Mucosa of descending colon (tissue), 3 donors: ENCODE measurements at regions not wholly inside any gene's neighbourhood (a gene's known extent, or its start where the extent isn't known, plus 50 kb on each side); places are given as distances from the start of the nearest gene placed in this dataset.
"Not testable (repeated sequence)": the region's sequence is repeated elsewhere in the genome, so short reads cannot be mapped to it uniquely, and the experiment has no call there.

Source experiments
- ATAC-seq: fragments of 200-7000 bp; cut with Tn5 transposase; one replicate; pipeline ENCODE4 v1.9.1; 2020; ENCODE audit warnings: mild to moderate bottlenecking, moderate library complexity
- DNase-seq, 3 donors: peaks; one replicate each; pipeline ENCODE4 v3.0.0-alpha.2; 2020
- H3K36me3 ChIP-seq: fragments of 200-600 bp; one replicate; pipeline ENCODE4 v1.8.0; 2021; ENCODE audit warnings: low read depth, mild to moderate bottlenecking
- H3K4me1 ChIP-seq: fragments of 200-600 bp; one replicate; pipeline ENCODE4 v1.8.0; 2021; ENCODE audit warnings: low read depth, mild to moderate bottlenecking
- H3K4me3 ChIP-seq: fragments of 200-600 bp; one replicate; pipeline ENCODE4 v1.8.0; 2021; ENCODE audit warnings: mild to moderate bottlenecking
- H3K9me3 ChIP-seq: fragments of 200-600 bp; one replicate; pipeline ENCODE4 v1.8.0; 2021; ENCODE audit warnings: mild to moderate bottlenecking
- intact Hi-C, 2 donors: fragments of 100-400 bp; cut with DNase I in 1 of 2; cut with micrococcal nuclease in 1 of 2; formaldehyde crosslinking; loops; one replicate each; pipeline versions ENCODE4 v1.11.0 to v1.11.1; 2022; cut with DNase I, micrococcal nuclease
- TF ChIP-seq, protein P1 (sequence below): fragments of 200-600 bp; IDR thresholded peaks from one replicate; pipeline ENCODE4 v1.8.0; 2022; ENCODE audit warnings: antibody characterized with exemption, mild to moderate bottlenecking
- donor health status: DM: no; HTN: no; CAD: no; lungs with moderate emphysema.
- donor health status: DM: no; HTN: no; CAD: no.
- donor health status: DM: no; HTN: yes; CAD: no.

DNA sequence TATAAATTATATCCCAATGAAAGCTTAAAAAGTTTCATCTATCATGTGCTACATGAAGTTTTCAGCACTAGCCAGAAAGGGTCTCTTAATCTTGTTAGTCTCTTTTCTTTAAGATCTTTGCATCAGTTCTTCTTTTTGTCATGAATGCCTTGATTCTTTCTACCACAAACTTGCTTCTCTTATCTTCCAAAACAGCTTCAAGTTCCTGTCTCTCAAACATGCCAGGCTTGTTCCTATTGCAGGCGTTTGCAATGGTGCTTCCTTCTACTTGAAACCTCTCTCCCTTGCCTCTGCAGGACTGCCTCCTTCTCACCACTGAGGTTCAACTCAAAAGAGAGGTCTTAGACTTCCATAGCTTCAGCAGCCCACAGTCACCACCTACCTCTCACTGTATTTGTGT is 104.3 kb upstream of the FRMD4B start:
- H3K9me3 ChIP-seq, result no peaks in the 10 kb centered on the region
- H3K4me3 ChIP-seq, result no peak overlapping the region
- no peaks in the 10 kb centered on the region for H3K36me3 ChIP-seq
- TF ChIP-seq, protein P1, sequence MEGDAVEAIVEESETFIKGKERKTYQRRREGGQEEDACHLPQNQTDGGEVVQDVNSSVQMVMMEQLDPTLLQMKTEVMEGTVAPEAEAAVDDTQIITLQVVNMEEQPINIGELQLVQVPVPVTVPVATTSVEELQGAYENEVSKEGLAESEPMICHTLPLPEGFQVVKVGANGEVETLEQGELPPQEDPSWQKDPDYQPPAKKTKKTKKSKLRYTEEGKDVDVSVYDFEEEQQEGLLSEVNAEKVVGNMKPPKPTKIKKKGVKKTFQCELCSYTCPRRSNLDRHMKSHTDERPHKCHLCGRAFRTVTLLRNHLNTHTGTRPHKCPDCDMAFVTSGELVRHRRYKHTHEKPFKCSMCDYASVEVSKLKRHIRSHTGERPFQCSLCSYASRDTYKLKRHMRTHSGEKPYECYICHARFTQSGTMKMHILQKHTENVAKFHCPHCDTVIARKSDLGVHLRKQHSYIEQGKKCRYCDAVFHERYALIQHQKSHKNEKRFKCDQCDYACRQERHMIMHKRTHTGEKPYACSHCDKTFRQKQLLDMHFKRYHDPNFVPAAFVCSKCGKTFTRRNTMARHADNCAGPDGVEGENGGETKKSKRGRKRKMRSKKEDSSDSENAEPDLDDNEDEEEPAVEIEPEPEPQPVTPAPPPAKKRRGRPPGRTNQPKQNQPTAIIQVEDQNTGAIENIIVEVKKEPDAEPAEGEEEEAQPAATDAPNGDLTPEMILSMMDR, result no peak
- intact Hi-C loops, result no loop called here
- ATAC-seq, result no peak
- no peaks in the 10 kb centered on the region for H3K4me1 ChIP-seq
- no peak for DNase-seq

DNA sequence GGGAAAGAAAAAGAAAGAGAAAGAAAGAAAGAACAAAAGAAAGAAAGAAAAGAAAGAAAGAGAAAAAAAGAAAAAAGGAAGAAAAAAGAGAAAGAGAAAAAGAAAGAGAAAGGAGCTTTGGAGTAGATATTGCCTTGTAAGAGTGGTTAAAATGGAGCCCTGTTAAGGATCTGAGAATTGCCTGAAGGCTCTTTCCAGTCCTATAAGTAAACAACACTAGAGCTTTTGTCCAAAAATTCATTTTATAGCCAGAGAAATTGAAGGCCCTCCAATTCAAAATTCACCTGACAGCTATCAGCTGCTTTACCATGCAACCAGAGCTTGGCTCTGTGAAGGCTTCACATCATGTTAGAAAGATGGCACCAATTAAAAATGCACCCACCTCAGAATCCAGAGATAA is 102.1 kb upstream of the FRMD4B start:
- no peak overlapping the region for H3K4me3 ChIP-seq
- ATAC-seq (no peak), DNase-seq (no peak)
- H3K36me3 ChIP-seq, result no peaks in the 10 kb centered on the region
- TF ChIP-seq, protein P1, result no peak
- H3K9me3 ChIP-seq, result no peaks in the 10 kb centered on the region
- H3K4me1 ChIP-seq, result no peaks in the 10 kb centered on the region
- intact Hi-C loops, result no loop called here

GRCh38 chr3:69485489-69485888 is 99.6 kb upstream of the FRMD4B start:
- Histone ChIP-seq H3K4me3 (no peak overlapping the region), H3K9me3 (no peaks in the 10 kb centered on the region), H3K4me1 (no peaks in the 10 kb centered on the region), H3K36me3 (no peaks in the 10 kb centered on the region)
- intact Hi-C loops, result no loop called here
- DNase-seq, result no peak
- TF ChIP-seq, protein P1, result no peak
- ATAC-seq, result no peak

DNA sequence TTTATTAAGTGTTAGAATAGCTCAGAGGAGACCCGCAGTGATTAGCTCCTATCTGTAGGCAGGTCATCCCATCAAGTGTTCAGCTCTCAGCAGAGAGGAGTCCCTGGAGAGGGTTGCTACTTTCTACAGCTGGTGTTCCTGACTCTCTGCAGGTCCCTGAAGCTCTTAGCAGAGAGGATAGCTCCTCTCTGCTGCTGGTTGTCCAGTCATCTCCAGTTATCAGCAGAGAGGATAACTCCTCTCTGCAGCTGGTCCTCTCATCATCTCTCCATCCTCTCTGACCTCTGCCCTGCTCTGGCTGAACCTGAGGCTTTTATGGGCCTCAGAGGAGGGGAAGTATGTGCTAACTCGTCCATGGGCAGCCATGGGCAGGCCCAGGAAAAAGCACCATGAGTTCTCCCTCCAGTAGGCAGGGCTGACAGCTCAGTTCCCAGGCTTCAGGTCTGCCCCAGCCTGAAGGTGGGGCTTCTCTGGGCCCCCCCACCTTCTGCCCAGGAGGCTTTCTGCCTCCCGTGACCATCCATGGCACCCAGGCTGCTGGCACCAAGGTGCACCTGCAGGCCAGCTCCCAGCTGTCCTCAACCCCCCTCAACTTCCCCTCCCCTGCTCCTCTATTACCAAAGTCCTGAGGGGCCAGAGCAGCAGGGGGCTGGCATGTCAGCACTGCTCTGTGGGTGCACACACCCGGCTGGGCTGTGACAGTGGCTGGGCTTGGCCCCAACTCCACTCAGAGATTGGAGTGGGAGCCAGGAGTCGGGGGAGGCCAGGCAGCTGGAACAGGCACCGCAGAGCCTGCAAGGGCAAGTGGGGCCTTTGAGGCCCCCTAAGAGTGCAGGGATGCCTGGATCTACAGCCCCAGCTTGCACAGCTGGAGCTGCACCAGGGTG is 98.9 kb upstream of the FRMD4B start:
- DNase-seq, result no peak
- ATAC-seq, result no peak
- Histone ChIP-seq H3K4me1 (no peaks in the 10 kb centered on the region), H3K4me3 (no peak overlapping the region), H3K36me3 (no peaks in the 10 kb centered on the region), H3K9me3 (no peaks in the 10 kb centered on the region)
- TF ChIP-seq, protein P1, result no peak
- intact Hi-C loops, result no loop called here

DNA sequence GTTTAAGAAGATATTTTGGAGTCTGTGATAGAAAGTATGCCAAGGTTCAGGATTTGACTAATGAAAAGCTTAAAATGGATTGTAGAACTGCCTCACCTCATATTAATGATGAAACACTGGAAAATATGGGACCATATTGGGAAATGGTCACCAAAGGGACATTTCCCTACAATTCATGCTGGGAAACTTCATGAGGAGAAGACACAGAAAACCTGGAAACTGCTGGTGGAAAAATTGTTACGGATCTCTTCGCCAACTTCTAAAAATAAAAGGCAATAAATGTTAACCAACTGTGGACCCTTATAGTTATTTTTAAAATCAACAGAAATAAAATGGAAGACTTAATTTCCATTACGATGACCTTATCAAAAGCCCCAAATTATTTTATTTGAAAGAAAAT is 97.6 kb upstream of the FRMD4B start:
- Histone ChIP-seq H3K4me3 (no peak overlapping the region), H3K36me3 (no peaks in the 10 kb centered on the region), H3K4me1 (no peaks in the 10 kb centered on the region), H3K9me3 (no peaks in the 10 kb centered on the region)
- DNase-seq (no peak), ATAC-seq (no peak)
- intact Hi-C loops, result no loop called here
- TF ChIP-seq, protein P1, result no peak

DNA sequence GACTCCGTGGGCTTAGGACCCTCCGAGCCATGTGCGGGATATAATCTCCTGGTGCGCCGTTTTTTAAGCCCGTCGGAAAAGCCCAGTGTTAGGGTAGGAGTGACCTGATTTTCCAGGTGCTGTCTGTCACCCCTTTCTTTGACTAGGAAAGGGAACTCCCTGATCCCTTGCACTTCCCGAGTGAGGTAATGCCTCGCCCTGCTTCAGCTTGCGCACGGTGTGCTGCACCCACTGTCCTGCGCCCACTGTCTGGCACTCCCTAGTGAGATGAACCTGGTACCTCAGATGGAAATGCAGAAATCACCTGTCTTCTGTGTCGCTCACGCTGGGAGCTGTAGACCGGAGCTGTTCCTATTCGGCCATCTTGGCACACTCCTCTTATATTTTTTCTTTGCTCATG is 95.1 kb upstream of the FRMD4B start:
- H3K4me1 ChIP-seq, H3K36me3 ChIP-seq, ATAC-seq, intact Hi-C loops, H3K9me3 ChIP-seq, H3K4me3 ChIP-seq, DNase-seq: not testable (repeated sequence)
